Fibroblast of gingiva (primary cell): ENCODE measurements at regions not wholly inside any gene's neighbourhood (a gene's known extent, or its start where the extent isn't known, plus 50 kb on each side); places are given as distances from the start of the nearest gene placed in this dataset.

Experiments
- DNase-seq: peaks from one replicate; pipeline ENCODE4 v3.0.0-alpha.2; 2011; ENCODE audit warnings: low read depth

DNA sequence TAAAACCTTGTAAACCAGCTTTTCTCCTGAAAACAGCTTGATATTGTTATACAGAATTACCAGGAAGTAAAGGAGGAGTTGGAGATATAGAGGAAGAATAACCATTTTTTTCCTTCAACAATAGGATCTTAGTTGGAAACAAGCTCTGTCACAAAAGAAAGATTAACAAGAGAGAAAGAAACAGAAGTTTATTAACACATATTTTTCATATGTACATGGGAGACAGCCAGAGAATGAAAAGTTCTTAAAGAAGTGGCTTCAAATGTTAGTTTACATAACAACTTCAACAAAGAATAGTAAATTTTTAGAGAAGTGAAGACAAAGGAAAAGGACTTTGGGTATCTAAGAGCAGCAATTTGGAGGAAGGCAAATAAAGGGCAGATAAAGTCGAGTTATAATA lies 94.9 kb upstream of the ANKRD50 start:
- DNase-seq: no peak

DNA sequence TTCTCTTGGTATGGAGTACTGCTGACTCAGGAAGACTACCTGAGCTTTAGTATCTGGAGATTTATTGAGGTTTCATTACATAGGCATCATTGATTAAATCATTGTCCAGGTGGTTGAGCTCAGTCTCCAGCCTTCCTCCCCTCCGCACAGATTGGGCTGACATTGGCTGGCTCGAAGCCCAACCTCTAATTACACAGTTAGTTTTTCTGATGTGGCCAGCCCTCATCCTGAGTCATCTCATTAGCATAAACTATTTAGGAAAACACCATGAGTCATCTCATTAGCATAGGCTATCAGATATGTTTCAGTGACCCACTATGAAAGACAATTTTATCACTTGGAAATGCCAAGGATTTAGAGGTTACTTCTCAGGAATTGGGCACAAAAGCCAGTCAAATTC lies 93.9 kb upstream of the ANKRD50 start:
- DNase-seq: peak; percentile 27

DNA sequence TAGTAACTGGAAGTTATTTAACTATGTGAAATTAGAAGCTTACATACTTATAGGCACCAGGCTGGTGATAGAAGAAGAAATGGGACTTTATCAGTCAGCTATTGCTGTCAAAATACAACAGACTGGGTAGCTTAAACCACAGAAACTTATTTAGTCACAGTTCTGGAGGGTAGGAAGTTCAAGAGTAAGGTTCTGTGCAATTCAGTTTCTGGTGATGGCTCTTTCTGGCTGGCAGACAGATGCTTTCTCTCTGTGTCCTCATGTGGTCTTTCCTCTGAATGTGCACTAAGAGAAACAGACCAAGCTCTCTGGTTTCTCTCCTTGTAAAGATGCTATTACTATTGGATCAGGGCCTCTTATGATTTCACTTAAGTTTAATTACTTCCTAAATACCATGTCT lies 92.1 kb upstream of the ANKRD50 start:
- DNase-seq: peak; percentile 8

DNA sequence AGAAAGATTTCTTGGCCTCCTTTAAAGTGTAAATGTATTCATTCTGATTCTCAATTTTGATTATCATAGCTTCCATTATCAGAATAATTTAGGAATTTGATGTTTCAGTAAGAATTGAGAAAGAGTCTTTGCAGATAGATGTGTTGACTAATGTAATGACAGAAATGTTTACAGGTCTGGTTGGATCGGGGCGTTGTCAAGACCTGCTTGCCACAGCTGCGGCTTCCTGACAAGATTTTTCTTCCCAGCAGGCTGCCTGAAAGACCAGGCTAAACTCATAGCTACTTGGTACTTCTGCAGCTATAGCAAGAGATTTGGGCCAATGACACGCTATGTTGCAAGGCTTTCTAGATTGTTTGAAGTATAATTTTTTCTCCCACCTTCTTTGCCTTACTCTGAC lies 91.5 kb upstream of the ANKRD50 start:
- DNase-seq: no peak

DNA sequence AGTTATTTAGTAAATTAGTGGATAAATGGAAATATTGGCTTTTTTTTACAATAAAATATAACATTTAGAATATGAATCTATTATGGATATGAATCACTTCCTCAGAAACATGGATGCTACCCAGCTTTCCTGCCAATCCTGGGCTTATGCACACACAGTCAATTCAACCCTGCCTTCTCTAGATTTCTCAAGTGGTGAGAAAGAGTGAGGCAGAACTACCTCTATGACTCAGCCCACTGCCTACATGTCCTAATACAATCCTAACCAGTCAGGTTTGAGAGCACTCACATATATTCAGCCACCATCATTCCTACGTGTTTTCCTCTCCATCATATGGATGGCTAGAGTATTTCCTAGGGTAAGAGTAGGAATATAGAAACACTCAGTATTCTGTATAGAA lies 91.1 kb upstream of the ANKRD50 start:
- DNase-seq: no peak

DNA sequence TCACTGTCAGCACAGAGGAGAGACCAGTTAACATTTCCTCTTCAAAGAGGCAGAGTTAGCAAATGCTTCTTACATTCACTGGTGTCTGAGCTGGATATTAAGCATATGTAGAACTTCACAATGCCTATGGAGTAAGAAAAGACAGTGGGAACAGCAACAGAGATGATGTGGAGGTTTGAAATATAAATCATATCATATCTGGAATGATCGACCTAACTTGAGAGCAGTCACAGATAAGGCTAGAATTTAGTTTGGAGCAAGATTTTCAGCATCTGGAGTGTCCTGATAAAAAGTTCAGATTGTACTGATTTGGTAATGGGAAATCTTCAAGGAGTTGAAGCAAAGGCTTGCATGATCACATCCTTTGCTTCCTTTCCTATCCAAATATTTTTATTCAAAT lies 90.5 kb upstream of the ANKRD50 start:
- no peak for DNase-seq

DNA sequence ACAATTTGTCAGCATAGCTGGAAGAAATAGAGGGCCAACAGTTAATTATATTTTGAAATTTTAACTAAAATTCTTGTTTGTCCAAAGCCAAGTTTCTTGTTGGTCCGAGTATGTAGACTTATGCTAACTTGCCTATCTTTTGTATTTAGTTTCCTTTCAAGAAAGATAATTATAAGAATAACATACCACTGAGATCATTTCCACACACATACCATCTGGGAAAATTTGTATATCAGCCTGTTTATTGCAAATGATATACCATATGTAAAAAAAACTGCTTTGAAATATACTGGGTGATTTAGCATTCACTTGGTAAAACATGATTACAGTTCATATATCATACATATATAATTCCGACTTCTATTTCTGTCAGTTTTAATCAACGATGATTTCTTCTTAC lies 84.7 kb upstream of the ANKRD50 start:
- no peak for DNase-seq

DNA sequence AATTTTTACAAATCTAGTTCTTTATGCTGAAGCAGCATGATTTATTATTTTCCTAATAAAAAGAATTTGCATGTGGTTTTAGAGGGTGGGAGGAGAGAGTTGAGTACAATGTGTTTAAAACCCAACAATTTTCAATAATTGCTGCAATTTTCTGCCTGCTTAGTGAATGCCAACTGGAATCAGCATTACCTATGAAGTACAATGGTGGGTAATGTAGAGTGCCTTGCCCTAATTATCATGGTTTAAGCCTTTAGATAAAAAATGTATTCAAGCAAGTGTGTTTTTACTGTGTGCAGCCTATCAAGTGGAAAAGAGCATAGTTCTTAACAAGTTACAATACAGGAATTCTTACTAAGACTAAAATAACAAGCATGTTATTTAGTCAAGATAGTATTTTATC lies 77.9 kb upstream of the ANKRD50 start:
- DNase-seq: no peak

DNA sequence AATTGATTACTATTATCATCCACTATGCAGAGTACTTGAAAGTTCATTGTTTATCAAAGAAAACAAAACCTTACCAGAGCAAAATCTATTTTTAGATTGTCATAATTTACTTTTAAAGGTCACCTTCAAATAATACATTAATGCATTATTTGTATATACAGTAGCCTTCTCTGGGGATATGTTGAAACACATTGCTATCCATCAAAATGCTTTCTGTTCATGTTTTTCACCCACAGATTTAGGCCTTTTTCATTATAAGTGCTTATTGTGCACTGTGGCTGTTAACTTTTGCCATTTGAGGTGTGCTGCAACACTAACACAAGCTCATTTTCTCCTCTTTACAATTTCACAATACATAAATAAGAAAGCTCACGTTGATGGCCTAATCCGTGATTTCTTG lies 74.1 kb upstream of the ANKRD50 start:
- no peak for DNase-seq

DNA sequence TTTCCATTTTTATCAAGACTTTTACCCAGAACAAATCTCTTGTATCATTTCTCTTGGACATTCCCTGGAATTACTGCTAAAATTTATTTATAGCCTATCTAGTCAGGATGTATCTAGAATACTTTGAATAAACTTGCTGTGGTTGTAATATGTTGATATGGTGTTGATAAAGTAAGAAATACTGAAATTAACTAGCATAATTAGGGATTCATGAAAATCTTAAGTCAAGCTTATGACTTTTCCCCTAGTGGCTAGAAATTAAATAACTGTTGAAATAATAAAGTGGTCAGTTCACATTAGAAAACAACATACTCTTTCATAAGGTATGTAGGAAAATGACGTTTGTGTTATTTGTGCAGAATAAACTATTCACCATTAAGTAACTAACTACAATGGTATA lies 73.1 kb upstream of the ANKRD50 start:
- DNase-seq: no peak

DNA sequence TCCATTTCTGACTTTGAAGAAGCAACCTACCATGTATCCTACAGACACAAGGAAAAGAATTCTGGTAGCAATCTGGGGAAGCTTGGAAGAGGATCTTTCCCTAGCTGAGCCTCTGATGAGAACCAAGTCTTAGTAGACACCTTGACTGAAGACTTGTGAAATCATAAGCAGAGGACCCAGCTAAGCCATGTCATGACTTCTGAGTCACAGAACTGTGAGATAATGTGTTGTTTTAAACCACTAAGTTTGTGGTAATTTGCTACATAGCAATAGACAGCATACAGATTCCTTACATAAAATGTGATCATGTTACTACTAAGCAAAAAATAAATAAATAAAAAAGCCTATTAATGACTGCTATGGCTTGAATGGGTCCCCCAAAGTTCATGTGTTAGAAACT lies 71.3 kb upstream of the ANKRD50 start:
- DNase-seq: peak; percentile 8

DNA sequence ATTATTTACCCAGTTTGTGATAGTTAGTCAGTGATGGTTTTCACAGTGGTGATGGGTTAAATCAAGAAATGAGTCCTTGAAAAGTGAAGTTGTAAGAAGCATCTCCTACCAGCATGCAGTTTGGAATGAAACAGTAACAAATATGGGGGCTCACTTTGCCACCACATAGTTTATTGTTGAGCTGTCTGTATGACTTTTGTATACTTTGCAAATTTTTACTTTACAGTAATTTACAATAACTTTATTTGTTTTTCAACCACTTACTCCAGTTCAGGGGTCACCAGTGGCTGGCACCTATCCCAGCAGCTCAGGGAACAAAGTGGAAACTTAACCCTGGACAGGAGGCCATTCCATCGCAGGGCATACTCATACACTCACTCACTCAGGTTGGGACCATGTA lies 64.5 kb upstream of the ANKRD50 start:
- peak; percentile 41 for DNase-seq

DNA sequence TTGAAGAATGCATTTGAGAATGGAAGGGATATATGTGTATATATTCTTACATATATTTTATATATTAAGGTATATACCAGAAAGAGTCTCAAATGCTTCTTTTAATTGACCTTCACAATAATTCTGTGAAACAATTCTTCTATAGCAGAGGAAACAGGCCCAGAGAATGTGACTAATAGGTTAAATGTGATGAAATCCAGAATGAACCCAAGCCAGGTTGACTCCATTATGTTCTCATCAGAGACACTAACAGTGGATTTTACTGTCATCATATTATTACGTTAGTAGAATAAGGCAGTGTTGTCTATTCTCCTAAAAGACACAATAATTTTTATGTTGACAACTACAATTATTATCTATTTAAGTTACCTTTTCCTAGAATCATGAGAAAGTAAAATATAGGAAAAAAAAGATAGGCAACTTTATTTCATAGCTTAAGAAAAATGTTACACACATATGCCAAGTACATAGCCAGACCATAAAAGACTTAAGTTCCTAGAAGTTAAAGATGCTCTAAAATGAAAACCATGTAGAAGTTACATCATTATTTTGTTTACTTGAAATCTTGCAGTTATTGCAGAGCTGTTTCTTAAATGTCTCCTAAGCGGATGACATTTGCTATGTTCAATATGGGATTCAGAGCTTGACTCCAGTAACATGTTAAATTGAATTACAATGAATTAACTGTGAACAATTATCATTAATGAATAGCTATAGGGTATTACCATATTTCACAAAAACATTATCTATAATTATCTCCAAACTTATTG lies 56.2 kb upstream of the ANKRD50 start:
- peak; percentile 26 for DNase-seq

DNA sequence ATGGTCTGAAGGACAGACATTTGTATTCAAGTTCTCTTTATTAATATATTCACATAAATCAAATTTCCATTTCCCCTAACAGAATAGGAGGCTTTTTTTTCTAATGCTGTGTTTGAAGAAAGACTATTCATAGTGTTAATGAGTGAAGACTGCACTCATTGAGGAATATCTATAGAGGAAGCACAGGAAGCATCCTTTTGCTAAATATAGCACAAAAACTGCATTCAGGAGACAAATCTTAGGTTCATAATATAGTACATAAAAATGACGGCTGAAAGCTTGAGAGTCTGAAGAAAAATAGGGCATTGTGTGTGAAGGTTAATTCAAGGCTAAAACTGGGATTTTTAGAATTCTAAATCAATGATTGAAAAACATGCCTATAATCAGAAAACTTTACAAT lies 50.4 kb upstream of the ANKRD50 start:
- no peak for DNase-seq
